Heart left ventricle (tissue), 16 donors: ENCODE measurements at regions not wholly inside any gene's neighbourhood (a gene's known extent, or its start where the extent isn't known, plus 50 kb on each side); places are given as distances from the start of the nearest gene placed in this dataset.

Source experiments
- ATAC-seq, 4 donors: fragments of 200-7000 bp; cut with Tn5 transposase; one replicate each; pipeline ENCODE4 v1.9.1; 2020 to 2022; ENCODE audit warnings: moderate library complexity in 4 of 4, mild to moderate bottlenecking in 3 of 4, moderate number of reproducible peaks in 1 of 4
- DNase-seq, 5 donors: peaks; one replicate each; pipeline ENCODE4 v3.0.0-alpha.2; 2020
- H3K27ac ChIP-seq, 12 donors: fragments of 200-600 bp; sonication (generic) in 4 of 12; one replicate each; pipeline versions ENCODE4 v1.5.0 to v1.8.0; 2016 to 2022; ENCODE audit warnings: mild to moderate bottlenecking in 2 of 12
- H3K27me3 ChIP-seq, 9 donors: fragments of 200-600 bp; sonication (generic) in 2 of 9; one replicate each; pipeline versions ENCODE4 v1.5.1 to v1.8.0; 2016 to 2022; ENCODE audit warnings: mild to moderate bottlenecking in 3 of 9
- H3K36me3 ChIP-seq, 9 donors: fragments of 200-600 bp; sonication (generic) in 2 of 9; one replicate each; pipeline versions ENCODE4 v1.5.0 to v1.8.0; 2018 to 2022; ENCODE audit warnings: mild to moderate bottlenecking in 2 of 9
- H3K4me1 ChIP-seq, 12 donors: fragments of 200-600 bp; sonication (generic) in 4 of 12; one replicate each; pipeline versions ENCODE4 v1.5.0 to v1.8.0; 2016 to 2022; ENCODE audit warnings: mild to moderate bottlenecking in 3 of 12
- H3K4me3 ChIP-seq, 12 donors: fragments of 200-600 bp; sonication (generic) in 4 of 12; one replicate each; pipeline versions ENCODE4 v1.5.0 to v1.8.0; 2017 to 2022; ENCODE audit warnings: mild to moderate bottlenecking in 9 of 12, moderate library complexity in 4 of 12
- H3K9me3 ChIP-seq, 12 donors: fragments of 200-600 bp; sonication (generic) in 4 of 12; one replicate each; pipeline versions ENCODE4 v1.5.0 to v1.8.0; 2016 to 2022; ENCODE audit warnings: mild to moderate bottlenecking in 1 of 12
- POLR2A ChIP-seq, 2 donors: fragments of 450-650 bp; IDR thresholded peaks; one replicate each; pipeline ENCODE4 v1.6.1; 2017; ENCODE audit warnings: antibody characterized with exemption in 2 of 2, mild to moderate bottlenecking in 2 of 2, moderate library complexity in 2 of 2
- WGBS, 4 donors: extraction: QIAGEN DNeasy Blood & Tissue Kit in 2 of 4; methylation state at CpG; one replicate each; pipeline versions ENCODE4 v1.1.5 to v1.1.7; 2013 to 2018; 5-methylcytosine and 5-hydroxymethylcytosine counted together
- intact Hi-C, 10 donors: fragments of 100-400 bp; cut with DNase I; formaldehyde crosslinking; loops; one replicate each; pipeline versions ENCODE4 v1.11.1 to v1.14.2; 2022
- TF ChIP-seq, protein P1 (sequence below), 12 donors: fragments of 200-600 bp; sonication (generic) in 4 of 12; IDR thresholded peaks; one replicate each; pipeline versions ENCODE4 v1.5.0 to v1.8.0; 2018 to 2022; ENCODE audit warnings: antibody characterized with exemption in 12 of 12, mild to moderate bottlenecking in 5 of 12
- donor health status: ischemic (EF 13 %, LVEDD 7.1; RV severe dilation, severe dysfunction).
- donor health status: healthy with polysubstance abuse.
- donor health status: DM: no; HTN: yes; CAD: no.
- donor health status: DM: no; HTN: no; CAD: no.
- donor health status: ischemic (EF 25% LVEDD 6.9; RV normal size, moderate dysfunction).
- donor health status: ischemic (EF 25% LVEDD 5.7; RV mildly dilated, moderate dysfunction).
- donor health status: healthy.
- donor health status: DM: yes; HTN: yes; CAD: no.
- donor health status: ischemic (EF 35%, LVEDD 5.7; RV mildly dilated, moderate dysfunction).
- donor health status: nonischemic (EF 11% LVEDD 7.7; RV severe dilation, severe dysfunction).
- donor health status: DM: yes; HTN: yes; CAD: no.
- donor health status: PGD.
- donor health status: ischemic (EF 29% LVEDD 5.4; RV normal size, mild dysfunction).
- donor health status: nonischemic (EF 23%, LVEDD 6.1; RV moderate dilation, normal function).

DNA sequence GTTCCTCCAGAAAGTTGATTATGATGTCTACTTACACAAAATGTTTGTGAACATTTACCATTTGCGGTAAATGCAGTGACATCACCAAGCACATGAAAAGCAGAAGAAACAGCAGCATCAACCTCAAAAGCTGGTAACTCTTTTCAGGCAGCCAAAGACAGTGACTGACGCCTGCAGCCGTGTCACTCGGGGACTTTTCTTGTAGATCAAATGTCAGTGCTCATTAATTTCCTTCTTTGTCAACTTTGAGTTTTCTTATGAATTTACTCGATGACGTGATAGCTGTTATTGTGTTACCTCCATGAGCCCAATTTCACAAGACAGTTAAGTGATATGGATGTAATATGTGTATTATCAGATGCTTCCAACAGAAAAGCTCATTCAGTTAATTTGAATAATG, 92.5 kb downstream of the RIPK4 start:
- Histone ChIP-seq H3K9me3 (no peaks in the 10 kb centered on the region), H3K27me3 (no peaks in the 10 kb centered on the region), H3K27ac (no peak overlapping the region), H3K4me3 (no peak overlapping the region), H3K4me1 (peaks cover 0 to 15% (median 4%) of the 10 kb centered on the region in 12 donors), H3K36me3 (no peaks in the 10 kb centered on the region)
- ATAC-seq (no peak), DNase-seq (no peak)
- WGBS, 4 donors, result 82 to 92% (median 84%) methylated on average over 6 of the region's 6 CpGs
- intact Hi-C loops, result no loop called here
- TF ChIP-seq POLR2A (IDR thresholded peaks at IDR 0.05), result no peak

DNA sequence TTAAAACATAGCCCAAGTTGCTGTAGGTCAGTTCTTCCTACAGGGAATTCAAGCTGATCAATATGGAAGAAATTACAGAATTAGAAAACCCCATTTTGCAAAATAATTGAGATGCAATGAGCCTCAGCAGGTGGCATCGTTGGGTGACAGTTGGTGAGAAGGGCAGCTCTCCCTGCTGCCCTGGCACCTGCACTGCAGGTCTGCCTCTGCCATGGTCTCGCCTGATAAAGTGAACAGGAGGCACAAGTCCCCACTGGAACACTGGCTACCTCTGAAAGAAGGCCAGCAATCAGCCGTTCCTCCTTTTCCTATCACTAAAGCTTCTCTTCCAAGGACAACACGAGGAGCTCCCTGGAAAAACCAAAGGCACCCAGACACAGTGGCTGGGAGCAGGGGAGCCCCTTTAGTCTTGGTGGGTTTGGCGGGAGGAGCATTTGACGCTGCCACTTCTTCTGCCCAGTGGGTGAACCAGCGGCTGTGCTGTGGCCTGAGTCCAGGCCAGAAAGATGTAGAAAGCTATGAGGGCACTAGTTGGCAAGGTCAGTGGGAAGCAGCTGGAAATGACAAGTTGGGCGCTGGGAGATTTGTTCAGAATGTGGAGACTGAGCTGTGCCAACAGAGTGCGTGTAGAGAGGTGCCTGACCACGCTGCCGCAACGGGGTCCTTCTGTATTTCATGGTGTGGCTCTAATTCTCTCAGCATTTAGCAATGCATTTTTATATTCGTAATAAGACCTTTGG, 93.1 kb downstream of the RIPK4 start:
- ATAC-seq, result peak; percentile 7 to 30 (median 20)
- H3K36me3 ChIP-seq, result no peaks in the 10 kb centered on the region
- intact Hi-C loops, result no loop called here
- H3K27ac ChIP-seq, result no peak overlapping the region
- DNase-seq, result no peak
- WGBS, 4 donors, result 54 to 57% (median 56%) methylated on average over 11 to 13 of the region's 13 CpGs
- no peaks in the 10 kb centered on the region for H3K9me3 ChIP-seq
- TF ChIP-seq, protein P1, sequence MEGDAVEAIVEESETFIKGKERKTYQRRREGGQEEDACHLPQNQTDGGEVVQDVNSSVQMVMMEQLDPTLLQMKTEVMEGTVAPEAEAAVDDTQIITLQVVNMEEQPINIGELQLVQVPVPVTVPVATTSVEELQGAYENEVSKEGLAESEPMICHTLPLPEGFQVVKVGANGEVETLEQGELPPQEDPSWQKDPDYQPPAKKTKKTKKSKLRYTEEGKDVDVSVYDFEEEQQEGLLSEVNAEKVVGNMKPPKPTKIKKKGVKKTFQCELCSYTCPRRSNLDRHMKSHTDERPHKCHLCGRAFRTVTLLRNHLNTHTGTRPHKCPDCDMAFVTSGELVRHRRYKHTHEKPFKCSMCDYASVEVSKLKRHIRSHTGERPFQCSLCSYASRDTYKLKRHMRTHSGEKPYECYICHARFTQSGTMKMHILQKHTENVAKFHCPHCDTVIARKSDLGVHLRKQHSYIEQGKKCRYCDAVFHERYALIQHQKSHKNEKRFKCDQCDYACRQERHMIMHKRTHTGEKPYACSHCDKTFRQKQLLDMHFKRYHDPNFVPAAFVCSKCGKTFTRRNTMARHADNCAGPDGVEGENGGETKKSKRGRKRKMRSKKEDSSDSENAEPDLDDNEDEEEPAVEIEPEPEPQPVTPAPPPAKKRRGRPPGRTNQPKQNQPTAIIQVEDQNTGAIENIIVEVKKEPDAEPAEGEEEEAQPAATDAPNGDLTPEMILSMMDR (IDR thresholded peaks at IDR 0.05), result no peak
- no peaks in the 10 kb centered on the region for H3K27me3 ChIP-seq
- H3K4me3 ChIP-seq, result no peak overlapping the region
- peaks cover 0 to 9% (median 3%) of the 10 kb centered on the region in 12 donors for H3K4me1 ChIP-seq

DNA sequence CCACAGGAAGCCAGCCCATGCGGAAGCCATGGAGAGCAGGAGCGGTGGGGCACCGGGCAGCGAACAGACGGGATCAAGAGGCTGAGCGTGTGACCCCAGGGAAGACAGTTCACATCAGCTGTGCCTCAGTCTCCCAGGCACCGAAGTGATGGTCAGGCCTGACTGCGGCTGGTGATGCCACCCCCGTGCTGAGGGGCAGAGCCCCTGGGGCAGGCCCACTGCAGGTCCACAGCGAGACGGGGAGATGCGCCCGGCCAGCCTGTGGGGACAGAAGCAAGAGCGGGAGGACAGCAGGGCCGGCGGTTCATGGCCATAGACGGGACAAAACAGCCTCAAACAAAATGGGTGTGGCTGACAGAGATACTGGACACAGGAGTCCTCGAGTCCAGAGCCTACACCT, 93.8 kb downstream of the RIPK4 start:
- no peak for DNase-seq
- no peak for TF ChIP-seq POLR2A (IDR thresholded peaks at IDR 0.05)
- TF ChIP-seq, protein P1 (IDR thresholded peaks at IDR 0.05), result no peak

DNA sequence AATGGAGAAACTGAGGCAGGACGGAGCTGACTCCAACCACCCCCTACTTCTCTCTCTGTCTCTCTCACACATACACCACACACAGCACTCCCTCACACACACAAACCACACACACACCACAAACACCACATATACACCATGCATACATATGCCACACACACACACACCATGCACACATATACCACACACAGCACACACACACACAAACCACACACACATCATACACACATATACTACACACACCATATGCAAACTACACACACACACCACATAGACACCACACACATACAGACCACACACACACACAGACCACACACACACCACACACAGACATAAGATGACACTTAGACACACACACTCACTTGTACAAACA, 94.3 kb downstream of the RIPK4 start:
- Histone ChIP-seq H3K9me3 (no peaks in the 10 kb centered on the region), H3K27me3 (no peaks in the 10 kb centered on the region), H3K36me3 (no peaks in the 10 kb centered on the region), H3K4me1 (peaks cover 0 to 6% (median 0%) of the 10 kb centered on the region in 12 donors), H3K27ac (no peak overlapping the region), H3K4me3 (no peak overlapping the region)
- intact Hi-C loops, result no loop called here
- ATAC-seq (no peak), DNase-seq (no peak)
- no peak for TF ChIP-seq POLR2A (IDR thresholded peaks at IDR 0.05)
- TF ChIP-seq, protein P1 (IDR thresholded peaks at IDR 0.05), result no peak
- 86 to 91% (median 88%) methylated on average over 1 of the region's 1 CpG for whole genome bisulfite sequencing, 4 donors

More for the DNA sequence above, 93.8 kb downstream of the RIPK4 start:
- no peaks in the 10 kb centered on the region for H3K27me3 ChIP-seq
- H3K4me1 ChIP-seq, result peaks cover 0 to 6% (median 0%) of the 10 kb centered on the region in 12 donors
- no peak for ATAC-seq
- H3K27ac ChIP-seq, result no peak overlapping the region
- no peaks in the 10 kb centered on the region for H3K36me3 ChIP-seq
- 79 to 94% (median 82%) methylated on average over 11 to 18 of the region's 18 CpGs for WGBS, 4 donors
- H3K4me3 ChIP-seq, result no peak overlapping the region
- intact Hi-C loops, result no loop called here
- H3K9me3 ChIP-seq, result no peaks in the 10 kb centered on the region
